Mesothelial cell of epicardium (in vitro differentiated cells): ENCODE measurements at regions not wholly inside any gene's neighbourhood (a gene's known extent, or its start where the extent isn't known, plus 50 kb on each side); places are given as distances from the start of the nearest gene placed in this dataset.

Experiments
- DNase-seq, 2 experiments: peaks; one replicate each; pipeline ENCODE4 v3.0.0; 2021; ENCODE audit warnings: low spot score in 2 of 2; ENCODE audit not compliant: unreplicated experiment in 2 of 2
- H3K27ac Mint-ChIP-seq: 2 replicates; pipeline ENCODE4 v1.8.0; 2021; ENCODE audit warnings: mixed read lengths
- H3K27me3 Mint-ChIP-seq: 2 replicates; pipeline ENCODE4 v1.8.0; 2021; ENCODE audit warnings: low read depth, mixed read lengths
- H3K36me3 Mint-ChIP-seq: 2 replicates; pipeline ENCODE4 v1.8.0; 2021; ENCODE audit warnings: mixed read lengths
- H3K4me1 Mint-ChIP-seq: 2 replicates; pipeline ENCODE4 v1.8.0; 2021; ENCODE audit warnings: mixed read lengths
- H3K4me3 Mint-ChIP-seq: 2 replicates; pipeline ENCODE4 v1.8.0; 2021; ENCODE audit warnings: mild to moderate bottlenecking, moderate library complexity, mixed read lengths
- H3K9me3 Mint-ChIP-seq: 2 replicates; pipeline ENCODE4 v1.8.0; 2021; ENCODE audit warnings: mixed read lengths
- TF ChIP-seq, protein P1 (sequence below): fragments of 200-600 bp; sonication (generic); IDR thresholded peaks from one replicate; pipeline ENCODE4 v1.5.0; 2021; ENCODE audit warnings: antibody characterized with exemption; ENCODE audit not compliant: unreplicated experiment

DNA sequence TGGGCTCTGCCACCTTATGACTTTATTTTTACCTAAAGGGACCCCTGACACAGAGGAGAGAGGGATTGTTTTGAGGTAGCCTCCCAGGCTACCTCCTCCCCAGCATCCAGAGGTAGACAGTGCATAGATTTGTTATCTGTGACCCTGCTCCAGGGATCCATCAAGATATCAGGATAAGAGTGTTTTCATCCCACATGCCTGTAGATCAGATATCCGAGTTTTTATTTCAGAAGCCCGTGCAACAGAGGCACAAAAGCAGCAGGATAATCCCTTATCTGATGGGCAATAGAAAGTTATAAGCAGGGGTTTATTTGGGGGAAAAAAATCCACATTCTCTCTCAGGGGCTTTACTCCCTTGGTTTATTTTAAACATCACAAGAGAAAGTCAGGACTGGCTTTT is 117.0 kb upstream of the RPH3A start:
- no peak overlapping the region for H3K27ac Mint-ChIP-seq
- H3K4me3 Mint-ChIP-seq, result no peak overlapping the region
- no peaks in the 10 kb centered on the region for H3K4me1 Mint-ChIP-seq
- DNase-seq, result no peak
- H3K36me3 Mint-ChIP-seq, result no peaks in the 10 kb centered on the region
- peaks cover 65% of the 10 kb centered on the region for H3K27me3 Mint-ChIP-seq
- TF ChIP-seq, protein P1, sequence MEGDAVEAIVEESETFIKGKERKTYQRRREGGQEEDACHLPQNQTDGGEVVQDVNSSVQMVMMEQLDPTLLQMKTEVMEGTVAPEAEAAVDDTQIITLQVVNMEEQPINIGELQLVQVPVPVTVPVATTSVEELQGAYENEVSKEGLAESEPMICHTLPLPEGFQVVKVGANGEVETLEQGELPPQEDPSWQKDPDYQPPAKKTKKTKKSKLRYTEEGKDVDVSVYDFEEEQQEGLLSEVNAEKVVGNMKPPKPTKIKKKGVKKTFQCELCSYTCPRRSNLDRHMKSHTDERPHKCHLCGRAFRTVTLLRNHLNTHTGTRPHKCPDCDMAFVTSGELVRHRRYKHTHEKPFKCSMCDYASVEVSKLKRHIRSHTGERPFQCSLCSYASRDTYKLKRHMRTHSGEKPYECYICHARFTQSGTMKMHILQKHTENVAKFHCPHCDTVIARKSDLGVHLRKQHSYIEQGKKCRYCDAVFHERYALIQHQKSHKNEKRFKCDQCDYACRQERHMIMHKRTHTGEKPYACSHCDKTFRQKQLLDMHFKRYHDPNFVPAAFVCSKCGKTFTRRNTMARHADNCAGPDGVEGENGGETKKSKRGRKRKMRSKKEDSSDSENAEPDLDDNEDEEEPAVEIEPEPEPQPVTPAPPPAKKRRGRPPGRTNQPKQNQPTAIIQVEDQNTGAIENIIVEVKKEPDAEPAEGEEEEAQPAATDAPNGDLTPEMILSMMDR, result no peak
- no peaks in the 10 kb centered on the region for H3K9me3 Mint-ChIP-seq

DNA sequence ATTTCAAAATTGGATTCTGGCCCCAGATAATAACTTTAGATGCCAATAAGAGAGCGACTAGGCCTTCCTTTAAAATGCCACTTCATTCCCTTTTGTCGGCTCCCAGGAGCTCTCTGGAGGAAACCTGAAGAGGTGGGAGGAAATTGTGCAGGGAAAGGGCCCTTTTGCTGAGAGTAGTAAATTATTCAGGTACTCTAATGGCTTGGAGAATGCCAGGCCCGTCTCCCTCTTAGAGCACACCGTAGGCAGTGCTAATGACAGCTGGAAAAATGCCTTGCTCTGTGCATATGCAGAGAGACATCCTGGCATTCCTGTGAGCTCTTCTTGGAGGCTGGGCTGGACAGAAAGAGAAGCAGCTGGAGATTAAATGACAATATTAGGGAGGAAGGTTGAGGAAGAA is 115.0 kb upstream of the RPH3A start:
- Mint-ChIP-seq H3K9me3 (no peaks in the 10 kb centered on the region), H3K4me3 (no peak overlapping the region), H3K36me3 (no peaks in the 10 kb centered on the region), H3K27ac (no peak overlapping the region), H3K4me1 (no peaks in the 10 kb centered on the region), H3K27me3 (peaks cover 78% of the 10 kb centered on the region)
- no peak for DNase-seq
- TF ChIP-seq, protein P1, result no peak

DNA sequence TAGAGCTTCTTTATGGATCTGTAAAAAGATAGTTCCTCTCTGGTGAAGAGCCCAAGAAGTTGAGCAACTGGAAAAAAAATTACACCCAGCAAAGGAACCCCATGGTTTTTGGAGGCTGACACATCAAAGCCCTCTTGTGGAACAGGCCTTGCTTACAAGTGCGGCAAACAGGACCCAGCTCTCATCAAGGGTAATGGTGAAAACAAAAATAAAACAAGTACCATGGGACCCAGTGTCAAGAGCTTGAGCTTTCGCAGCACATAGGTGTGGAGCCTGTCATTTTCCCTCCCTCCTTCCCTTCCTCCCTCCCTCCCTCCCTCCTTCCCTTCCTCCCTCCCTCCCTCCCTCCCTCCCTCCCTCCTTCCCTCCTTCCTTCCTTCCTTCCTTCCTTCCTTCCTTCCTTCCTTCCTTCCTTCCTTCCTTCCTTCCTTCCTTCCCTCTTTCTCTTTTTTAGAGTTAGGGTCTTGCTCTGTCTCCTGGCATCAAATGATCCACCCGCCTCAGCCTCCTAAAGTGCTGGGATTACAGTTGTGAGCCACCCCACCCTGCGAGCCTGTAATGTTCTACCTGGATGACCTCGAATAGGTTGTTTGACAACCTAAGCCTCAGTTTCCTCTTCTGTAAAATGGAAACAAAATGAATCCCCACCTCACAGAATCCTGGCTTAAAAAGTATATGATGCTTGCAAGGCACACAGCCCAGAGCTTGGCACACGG is 114.3 kb upstream of the RPH3A start:
- no peaks in the 10 kb centered on the region for H3K4me1 Mint-ChIP-seq
- TF ChIP-seq, protein P1, result no peak
- no peak overlapping the region for H3K4me3 Mint-ChIP-seq
- DNase-seq, result no peak
- no peaks in the 10 kb centered on the region for H3K36me3 Mint-ChIP-seq
- peaks cover 82% of the 10 kb centered on the region for H3K27me3 Mint-ChIP-seq
- H3K27ac Mint-ChIP-seq, result no peak overlapping the region
- no peaks in the 10 kb centered on the region for H3K9me3 Mint-ChIP-seq

DNA sequence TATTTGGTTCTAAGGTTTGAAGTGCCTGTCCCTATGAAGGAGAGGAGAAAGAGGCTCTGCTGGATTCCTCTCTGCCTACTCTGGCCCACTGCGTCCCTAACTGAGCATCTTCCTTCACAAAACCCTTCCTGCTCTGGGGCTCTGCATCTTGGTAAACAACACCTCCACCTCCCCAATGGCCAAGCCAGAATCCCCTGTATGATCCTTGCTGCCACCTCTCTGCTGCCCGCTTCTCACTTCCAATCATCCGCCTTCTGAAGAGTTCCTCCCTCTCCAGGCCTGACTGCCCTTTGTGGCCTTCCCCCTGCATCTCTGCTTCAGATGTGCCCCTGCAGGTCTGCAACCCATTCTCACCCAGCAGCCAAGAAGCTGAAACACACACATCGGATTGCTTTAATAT is 110.6 kb upstream of the RPH3A start:
- H3K4me3 Mint-ChIP-seq, result no peak overlapping the region
- H3K4me1 Mint-ChIP-seq, result no peaks in the 10 kb centered on the region
- no peak for DNase-seq
- TF ChIP-seq, protein P1, result no peak
- H3K9me3 Mint-ChIP-seq, result no peaks in the 10 kb centered on the region
- H3K27ac Mint-ChIP-seq, result no peak overlapping the region
- no peaks in the 10 kb centered on the region for H3K36me3 Mint-ChIP-seq
- peaks cover 78% of the 10 kb centered on the region for H3K27me3 Mint-ChIP-seq

DNA sequence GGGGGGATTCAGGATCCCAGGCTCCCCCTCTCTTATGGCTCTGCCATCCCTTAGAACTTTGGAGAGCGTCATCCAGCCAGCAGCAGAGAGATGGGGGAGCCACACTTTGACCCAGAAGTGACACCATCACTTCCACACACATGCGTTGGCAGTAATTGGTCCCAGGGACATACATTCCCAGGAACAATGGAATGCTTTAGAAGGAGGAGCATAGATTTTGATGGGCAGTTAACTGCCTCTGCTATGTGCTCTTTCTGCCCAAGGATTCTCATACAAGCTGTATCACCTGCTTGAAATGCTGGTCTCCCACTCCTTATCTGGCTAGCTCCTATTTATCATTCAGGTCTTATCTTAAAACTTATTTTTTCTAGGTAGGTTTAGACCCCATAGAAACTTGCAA is 109.0 kb upstream of the RPH3A start:
- TF ChIP-seq, protein P1, result no peak
- no peaks in the 10 kb centered on the region for H3K36me3 Mint-ChIP-seq
- H3K27me3 Mint-ChIP-seq, result peaks cover 72% of the 10 kb centered on the region
- no peak for DNase-seq
- no peak overlapping the region for H3K4me3 Mint-ChIP-seq
- H3K4me1 Mint-ChIP-seq, result no peaks in the 10 kb centered on the region
- H3K9me3 Mint-ChIP-seq, result no peaks in the 10 kb centered on the region
- H3K27ac Mint-ChIP-seq, result no peak overlapping the region
